Stomach (tissue), 4 donors: ENCODE measurements at regions not wholly inside any gene's neighbourhood (a gene's known extent, or its start where the extent isn't known, plus 50 kb on each side); places are given as distances from the start of the nearest gene placed in this dataset.

Experiments
- POLR2A ChIP-seq, 4 donors: fragments of 450-650 bp; IDR thresholded peaks; one replicate each; pipeline ENCODE4 v1.6.1; 2016; ENCODE audit warnings: antibody characterized with exemption in 4 of 4, control low read depth in 2 of 4, mild to moderate bottlenecking in 1 of 4, moderate library complexity in 1 of 4
- POLR2AphosphoS5 ChIP-seq, 3 donors: sonication (generic); formaldehyde crosslinking; IDR thresholded peaks; one replicate each; pipeline ENCODE4 v1.6.1; 2016; ENCODE audit warnings: antibody characterized with exemption in 3 of 3

DNA sequence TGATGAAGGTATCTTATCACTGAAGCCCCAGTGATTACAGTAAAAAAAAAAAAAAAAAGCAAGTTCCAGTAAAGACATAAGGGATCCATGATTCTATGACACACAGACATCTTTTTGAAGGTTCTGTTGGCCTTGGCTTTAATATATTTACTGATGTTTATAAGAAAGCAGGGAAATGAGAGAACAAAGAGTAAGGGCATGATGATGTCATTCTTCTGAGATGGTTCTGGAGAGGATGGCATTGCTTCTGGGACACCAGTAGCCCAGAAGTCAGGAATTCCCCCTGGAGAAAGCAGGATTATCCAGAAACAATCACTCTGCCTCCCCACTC, 233.6 kb downstream of the FAM76B start:
- TF ChIP-seq POLR2A (IDR thresholded peaks at IDR 0.05): no peak
- no peak for TF ChIP-seq POLR2AphosphoS5 (IDR thresholded peaks at IDR 0.05)
